HG03175 (cell line): ENCODE measurements at regions not wholly inside any gene's neighbourhood (a gene's known extent, or its start where the extent isn't known, plus 50 kb on each side); places are given as distances from the start of the nearest gene placed in this dataset.
"Not testable (repeated sequence)": the region's sequence is repeated elsewhere in the genome, so short reads cannot be mapped to it uniquely, and the experiment has no call there.

Experiments used
- ATAC-seq: cut with Tn5 transposase; IDR thresholded peaks from one replicate; pipeline ENCODE4 v1.9.1; 2021; ENCODE audit warnings: mild to moderate bottlenecking, moderate library complexity; ENCODE audit not compliant: unreplicated experiment

DNA sequence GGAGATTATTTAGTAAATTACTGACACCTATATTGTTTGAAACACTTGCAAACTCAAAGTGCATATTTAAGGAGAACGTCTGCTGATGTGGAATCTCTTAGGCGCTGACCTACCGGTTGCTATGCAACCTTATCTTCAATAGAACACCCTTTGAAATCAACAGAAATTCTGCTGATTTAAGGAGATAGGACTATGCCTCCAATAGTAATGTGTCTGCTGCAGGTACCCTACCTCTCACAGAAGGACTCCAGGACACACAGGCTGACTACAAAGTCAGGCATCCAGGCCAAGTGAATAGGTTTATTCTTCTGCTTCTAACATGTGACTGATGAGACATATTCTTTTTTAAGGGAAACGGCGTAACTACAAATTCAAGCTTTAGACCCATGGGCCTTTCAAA, 311.7 kb downstream of the CBLN4 start:
- no peak for ATAC-seq

DNA sequence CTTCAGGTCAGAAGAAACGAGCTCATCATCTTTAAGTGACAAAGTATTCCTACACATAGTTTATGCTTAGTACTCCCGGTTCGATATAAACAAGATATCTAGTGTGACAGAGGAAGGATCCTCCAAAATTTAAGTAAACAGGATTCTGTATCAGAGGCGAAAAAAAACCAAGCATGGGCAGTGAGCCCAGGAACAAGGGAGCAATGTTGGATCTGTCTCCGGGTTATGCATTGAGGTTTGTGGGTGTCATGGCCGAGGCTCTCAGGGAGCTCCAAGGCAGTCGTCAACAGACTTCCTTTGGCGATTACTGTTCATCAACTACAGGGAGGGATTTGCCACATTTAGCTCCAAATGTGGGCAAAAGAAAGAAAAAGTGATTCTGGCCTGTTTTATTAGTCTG, 319.5 kb downstream of the CBLN4 start:
- ATAC-seq, result no peak

DNA sequence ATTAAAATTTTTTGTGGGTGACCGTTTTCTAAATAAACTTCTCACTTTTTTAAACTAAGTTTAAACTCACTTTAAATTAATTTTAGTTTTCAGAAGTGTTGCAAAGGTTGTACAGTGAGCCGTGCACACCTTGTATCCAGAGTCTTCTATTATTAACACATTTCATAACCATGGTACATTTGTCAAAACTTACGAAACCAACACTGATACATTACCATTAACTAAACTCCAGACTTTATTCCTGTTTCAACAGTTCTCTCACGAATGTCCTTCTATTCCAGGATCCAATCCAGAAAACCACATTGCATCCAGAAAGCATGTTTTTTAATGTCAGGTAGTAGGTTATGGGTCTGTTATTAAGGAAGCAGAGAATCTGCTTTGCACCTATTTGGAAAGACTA, 319.9 kb downstream of the CBLN4 start:
- ATAC-seq, result no peak

DNA sequence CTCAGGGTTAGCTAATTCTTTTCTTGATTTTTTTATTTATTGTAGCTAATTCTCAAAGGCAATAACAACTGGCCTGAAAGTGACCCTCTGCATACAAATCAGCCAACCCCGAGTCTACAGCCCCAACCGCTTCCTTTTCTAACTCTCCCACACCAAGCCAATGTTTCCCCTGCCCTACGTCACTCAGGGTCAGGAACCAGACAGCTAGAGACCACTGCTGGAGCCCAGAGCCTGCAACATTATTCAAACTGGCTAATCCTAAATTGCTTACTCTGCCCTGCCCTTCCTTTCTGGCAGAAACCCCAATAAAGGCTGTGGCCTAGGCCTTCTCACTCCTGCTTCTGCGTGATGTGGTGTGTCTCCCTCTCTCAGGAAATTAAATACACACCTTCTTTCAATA, 320.7 kb downstream of the CBLN4 start:
- no peak for ATAC-seq

DNA sequence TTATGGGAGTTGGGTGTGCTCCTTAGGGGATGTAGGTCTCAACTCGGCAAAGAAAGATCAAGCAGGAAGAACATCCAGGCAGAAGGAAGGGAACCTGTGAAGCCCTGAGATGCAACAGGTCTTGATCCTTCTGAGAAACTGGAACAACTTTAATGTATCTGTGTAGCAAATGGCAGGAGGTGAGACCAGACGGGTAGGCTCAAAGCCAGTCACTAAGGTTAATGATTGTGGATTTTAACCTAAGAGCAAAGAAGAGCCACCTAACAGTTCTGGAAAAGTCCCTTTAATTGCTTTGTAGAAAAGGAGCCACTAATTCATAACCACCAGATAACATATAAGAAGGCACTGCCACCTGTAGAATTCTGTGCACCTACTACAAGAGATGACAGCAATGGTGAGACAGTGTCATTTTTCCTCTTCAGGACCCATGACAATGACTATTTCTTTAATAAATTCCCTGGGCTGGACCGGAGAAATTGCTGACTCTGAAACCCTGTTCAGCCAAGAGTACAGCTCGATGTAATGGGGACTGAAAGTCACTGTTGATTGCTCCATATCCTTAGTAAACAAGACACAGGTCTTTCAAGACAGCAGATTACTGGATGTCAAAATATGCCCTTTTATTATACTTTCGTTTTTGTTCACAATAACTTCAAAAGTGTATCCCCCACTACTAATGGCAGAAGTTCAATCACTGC, 326.2 kb downstream of the CBLN4 start:
- no peak for ATAC-seq

DNA sequence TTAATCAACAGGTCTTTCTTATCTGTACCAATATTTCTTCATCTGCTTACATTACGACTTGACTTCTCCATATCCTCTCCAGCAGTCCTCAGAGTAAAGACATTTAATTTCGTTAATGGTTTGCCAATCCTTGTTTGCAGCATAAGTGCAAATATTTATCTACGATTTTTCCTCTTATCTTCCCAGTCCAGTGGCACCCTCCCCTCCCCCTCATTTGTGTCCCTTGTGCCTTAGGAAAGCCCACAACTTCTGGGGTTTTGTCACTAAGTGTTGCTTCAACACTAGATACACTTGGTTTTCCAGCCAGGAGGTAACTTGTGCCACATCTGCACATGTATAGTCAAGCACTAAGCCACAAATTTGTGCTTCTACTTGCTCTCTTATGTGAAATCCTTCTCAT, 327.2 kb downstream of the CBLN4 start:
- no peak for ATAC-seq

DNA sequence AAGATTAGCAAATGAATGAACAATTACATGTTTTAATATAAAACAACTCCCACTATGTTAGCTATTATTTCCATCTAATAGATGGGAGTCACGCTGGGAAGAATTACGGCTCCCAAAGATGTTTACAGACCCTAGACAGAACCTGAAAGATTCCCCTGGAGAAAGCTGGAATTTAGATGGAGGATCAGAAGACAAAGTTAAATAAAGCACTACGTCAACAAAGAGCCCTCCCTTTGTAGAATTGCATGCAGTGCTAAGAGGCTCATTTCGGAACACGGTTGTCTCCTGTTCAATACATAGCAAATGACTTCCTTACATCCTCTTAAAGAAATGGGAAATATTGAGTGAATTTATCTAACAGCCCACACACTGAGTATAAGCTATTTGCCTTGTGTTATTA, 328.3 kb downstream of the CBLN4 start:
- ATAC-seq, result no peak

DNA sequence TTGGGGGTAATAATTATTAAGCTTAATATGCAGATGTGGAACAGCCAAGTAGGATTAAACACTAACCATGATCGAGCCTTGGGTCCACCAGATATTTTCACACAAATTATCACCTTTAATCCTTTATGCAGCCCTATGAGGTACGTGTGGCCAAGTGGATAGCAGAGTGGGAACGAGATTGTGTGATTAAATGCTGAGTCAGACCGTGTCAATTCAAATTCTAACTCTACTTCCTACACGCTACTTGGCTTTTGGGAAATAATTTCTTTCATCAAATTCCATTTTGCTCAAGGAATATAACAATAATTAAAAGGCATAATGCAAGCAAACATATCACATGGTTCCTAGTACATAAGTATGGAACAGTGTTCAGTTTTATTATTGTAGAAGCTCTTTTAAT, 329.2 kb downstream of the CBLN4 start:
- no peak for ATAC-seq

DNA sequence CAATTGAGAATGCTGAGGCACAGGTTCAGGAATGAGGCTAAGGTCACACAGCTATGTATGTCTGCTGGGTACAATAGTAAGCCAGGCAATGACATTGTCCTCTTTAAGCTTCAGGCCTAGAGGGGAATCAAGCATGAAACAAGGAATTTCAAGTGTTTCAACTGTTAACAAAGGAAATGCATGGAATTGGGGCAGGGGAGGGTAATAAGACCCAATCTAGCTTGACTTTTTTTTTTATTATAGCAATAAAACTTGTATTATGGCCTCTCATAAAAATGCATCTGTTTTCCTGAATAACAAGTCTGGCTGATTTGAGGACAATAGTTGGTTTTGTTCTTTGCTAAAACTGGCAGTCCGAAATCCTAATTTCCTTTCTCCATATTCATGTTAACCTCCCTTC, 336.7 kb downstream of the CBLN4 start:
- ATAC-seq, result no peak

DNA sequence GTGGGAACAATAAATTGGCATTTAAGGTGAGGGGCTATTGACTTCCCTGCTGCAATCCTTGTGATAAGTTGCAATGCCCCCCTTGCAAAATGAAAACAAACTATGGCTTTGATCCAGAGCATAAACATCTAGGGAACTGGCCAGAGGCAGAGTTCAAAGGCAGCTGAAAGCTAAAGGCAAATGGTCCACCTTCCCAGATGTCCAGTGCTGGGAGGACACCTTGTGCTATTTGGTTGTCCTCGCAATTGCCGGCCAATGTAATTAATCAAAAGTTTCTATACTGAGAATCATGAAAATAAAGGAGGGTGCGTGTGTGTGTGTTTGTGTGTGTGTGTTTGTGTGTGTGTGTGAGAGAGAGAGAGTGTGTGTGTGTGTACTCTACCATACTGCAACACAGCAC, 337.4 kb downstream of the CBLN4 start:
- ATAC-seq, result no peak

DNA sequence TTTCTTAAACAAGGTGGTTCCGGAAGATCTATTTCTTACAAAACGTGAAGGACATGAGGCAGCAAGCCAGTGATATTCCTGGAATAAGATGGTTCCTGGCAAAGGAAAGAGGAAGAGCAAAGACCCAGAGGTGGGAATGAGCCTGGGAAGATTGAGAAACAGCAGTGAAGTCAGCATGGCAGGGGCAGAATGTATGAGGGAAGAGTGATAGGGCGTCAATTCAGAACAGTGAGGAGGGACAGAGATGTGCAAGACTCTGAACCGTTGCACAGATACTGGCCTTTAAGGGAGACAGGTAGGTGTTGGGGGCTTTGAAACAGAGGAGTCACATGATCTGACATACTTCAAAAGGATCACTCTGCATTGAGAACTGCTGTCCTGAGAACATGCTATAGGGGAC, 338.3 kb downstream of the CBLN4 start:
- ATAC-seq, result no peak

DNA sequence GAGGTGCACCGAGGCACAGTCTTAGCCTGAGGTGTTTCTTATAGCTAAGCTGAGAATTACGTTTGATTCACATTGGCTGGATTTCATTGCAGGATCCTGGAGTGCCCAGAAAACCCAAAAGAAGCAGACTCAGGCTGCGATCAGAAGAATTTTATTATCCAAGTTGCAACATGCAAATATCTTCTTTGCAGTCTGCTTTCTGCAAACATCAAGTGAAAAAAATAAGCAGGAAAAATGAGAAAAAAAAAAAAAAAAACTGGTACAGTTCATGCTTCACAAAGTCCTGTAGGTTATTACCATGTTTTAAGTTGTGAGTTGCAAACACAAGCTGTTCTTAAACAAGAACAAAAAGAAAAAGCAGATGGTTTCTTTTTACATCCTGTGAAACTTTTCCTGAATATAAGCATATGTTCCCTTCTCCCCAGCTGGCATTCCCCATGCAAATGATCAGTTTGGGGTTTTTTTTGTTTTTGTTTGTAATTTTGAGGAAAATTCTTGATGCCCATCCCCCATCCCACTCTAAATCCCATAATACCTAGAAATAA, 349.0 kb downstream of the CBLN4 start:
- ATAC-seq, result no peak

DNA sequence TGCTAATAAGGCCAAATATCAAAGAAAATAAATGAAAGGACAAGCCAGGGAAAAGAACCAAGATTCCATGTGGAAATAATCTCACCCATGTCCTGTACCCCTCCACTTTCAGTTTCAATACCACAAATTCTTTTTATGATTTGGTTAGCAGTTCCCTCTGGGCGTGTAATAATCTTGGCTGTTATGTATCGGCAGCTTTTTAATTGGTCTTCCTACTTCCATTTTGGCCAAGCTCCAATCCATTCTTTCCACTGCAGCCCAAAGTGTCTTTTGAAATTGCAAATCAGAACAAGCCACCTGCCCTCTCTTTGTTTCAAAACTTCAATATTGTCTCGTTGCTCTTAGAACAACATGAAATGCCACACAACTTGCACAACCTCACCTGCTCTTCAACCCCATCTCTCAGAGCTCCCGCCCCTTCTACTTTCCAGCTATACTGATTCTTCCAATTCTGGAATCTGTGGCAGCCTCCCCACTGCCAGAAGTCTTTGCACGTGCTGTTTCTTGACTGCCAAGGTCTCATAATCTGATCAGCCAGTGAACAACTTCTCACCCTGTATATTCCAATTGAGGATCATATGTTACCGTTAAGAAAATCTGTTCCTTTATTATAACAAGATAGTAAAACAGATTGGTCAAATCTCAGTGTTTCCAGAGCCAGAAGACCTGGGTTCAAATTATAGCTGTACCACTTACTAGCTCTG, 354.5 kb downstream of the CBLN4 start:
- ATAC-seq, result no peak

DNA sequence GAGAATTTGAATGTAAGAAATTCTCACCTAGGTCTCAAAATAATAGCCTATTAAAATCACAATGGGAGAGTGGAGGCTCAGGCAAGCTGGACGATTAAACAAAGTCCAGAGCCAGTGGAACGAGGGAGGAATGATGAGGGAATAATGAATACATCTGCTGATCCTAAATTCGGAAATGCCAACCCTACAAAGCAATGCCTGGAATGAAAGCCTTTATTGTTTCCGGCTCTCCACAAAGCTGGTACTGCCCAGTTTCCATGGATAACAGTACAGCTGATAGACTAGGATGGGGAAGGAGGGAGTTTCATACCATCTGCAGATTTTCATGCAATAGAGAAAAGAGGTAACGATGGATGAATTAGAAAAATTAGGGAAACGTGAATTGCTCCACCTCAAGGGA, 356.1 kb downstream of the CBLN4 start:
- ATAC-seq, result no peak

DNA sequence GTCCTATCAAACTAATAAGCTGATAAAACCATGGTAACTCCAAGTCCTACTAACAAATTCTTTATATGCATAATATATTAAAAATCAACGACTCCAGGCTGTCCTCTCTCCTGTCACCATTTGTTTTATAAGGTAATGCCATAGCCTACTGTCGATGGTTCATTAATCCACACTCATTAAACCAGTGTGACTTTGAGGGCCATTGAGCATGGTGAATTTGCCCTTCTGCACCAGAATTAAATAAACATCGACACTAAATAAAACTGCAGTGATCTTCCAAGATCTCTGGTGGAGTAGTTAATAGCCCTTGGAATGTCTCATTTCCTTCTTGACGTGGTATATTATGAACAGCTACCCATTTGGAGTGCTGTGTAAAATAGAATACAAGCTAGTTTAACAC, 358.5 kb downstream of the CBLN4 start:
- ATAC-seq, result no peak

DNA sequence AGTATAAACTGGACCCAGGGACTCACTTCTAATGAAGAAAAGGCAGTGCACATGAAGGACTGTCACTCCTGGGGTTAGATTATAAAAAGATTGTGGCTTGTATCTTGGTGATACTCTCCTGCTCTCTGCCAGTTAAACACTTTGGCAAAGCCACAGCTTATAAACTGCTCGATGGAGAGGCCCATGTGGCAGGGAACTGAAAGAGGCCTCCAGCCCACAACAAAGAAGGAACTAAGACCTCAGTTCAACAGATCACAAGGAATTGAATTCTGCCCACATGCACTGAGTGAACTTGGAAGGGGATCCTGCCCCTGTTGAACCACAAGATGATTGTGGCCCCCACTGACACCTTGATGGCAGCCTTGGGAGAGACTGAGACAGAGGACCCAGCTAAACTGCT, 363.8 kb downstream of the CBLN4 start:
- ATAC-seq, result no peak

DNA sequence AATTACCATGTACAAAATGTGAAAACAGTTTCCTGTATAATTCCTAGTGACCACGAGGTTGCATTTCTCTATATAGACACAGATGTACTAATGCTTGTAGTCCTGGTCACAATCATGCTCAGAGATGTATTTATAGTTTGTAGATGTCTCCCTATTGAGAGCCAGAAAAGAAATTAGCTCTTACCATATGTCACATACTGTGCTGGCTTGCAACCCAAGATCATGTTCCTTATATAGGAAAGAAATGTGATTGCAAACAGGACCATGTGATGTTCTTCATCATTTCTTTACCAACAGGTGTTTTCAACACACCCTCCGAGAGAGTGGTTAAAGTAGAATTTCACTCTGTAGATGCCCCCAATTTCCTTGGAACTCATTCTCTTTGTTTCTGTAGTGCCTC, 369.4 kb downstream of the CBLN4 start:
- ATAC-seq, result no peak

DNA sequence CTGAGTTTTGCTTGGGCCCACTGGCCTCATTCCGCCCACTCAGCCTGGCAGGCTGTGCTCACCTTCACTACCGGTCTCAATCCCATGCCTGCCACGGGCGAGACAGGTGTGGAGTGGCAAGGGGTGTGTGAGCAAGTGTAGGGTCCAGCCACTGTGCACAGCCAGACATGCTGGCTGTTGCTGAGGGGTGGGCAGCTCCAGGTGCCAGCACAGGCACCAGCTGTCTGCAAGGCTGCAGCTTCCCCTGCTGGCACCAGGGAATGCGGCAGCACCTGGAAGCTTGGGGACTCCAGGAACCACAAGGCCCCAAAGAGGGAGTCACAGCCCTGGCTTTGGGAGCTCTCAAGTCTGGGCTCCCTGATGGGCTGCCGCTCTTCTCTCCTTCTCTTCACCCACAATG, 372.7 kb downstream of the CBLN4 start:
- no peak for ATAC-seq

DNA sequence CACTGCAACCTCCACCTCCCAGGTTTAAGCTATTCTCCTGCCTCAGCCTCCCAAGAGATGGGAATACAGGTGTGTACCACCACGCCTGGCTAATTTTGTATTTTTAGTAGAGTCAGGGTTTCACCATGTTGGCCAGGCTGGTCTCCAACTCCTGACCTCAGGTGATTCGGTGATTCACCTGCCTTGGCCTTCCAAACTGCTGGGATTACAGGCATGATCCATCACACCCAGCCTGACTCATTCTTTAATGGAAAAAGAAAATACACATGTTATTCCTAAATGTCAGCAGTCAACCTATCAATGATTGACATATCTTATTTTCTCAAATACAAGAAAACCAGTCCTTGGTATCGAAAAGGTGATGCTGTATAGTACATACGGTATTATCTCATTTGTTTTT, 376.2 kb downstream of the CBLN4 start:
- not testable (repeated sequence) for ATAC-seq

DNA sequence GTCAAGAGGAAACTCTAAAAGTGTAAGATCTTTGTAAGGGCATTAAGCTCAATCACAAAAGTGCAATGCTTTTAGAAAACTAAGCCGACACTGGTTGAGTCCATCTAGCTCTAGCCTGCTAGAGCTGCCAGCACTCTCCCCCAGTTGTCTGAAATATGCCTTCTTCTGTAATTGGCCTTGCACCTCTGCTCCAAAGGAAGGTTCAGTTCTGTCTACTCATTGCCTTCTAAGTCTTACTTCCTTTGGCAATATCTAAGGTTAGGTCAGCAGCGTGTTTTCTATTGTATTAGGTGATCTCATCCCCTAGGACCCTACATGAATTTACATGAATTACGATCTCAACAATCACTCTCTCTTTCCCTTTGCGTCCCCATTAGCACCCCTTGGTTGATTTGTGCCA, 378.6 kb downstream of the CBLN4 start:
- no peak for ATAC-seq

DNA sequence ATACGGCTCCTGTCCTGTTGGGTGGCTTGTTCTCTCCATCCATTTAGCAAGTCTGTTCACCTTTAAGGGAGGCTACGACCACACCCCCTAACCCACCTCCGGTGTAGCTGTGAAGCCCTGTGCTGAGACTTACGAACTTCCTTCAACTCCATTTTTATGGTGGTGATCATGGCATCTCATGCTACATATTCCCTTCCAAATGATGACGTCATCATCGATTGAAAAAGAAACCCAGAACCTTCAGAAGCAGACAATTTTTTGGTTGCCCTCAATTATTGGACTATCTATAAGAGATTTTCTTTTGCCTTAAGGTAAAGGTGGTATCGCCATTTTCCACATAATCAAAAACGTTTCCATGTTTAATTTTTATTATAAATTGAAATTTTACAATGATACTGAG, 389.0 kb downstream of the CBLN4 start:
- no peak for ATAC-seq

DNA sequence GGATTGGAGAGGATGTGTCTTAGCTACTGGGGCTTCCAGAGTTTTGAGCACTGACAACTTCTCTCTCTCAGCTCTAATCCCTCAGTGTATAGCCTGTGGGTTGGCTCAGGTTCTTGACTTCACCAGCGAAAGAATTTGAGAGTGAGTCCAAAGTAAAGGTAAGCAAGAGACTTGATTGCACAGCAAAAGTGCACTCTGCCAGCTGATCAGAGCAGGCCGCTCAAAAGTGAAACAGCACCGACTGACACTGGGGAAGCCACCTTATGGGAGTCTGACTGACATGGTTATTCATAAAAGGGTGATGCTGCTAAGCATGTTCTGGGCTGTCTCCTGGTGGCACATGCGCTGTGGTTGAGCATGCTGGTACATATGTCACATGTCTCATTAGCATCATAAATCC, 389.5 kb downstream of the CBLN4 start:
- ATAC-seq, result no peak
